NCI-H526 (cell line): ENCODE measurements at regions not wholly inside any gene's neighbourhood (a gene's known extent, or its start where the extent isn't known, plus 50 kb on each side); places are given as distances from the start of the nearest gene placed in this dataset.
"Not testable (repeated sequence)": the region's sequence is repeated elsewhere in the genome, so short reads cannot be mapped to it uniquely, and the experiment has no call there.

Experiments used
- DNase-seq, 2 experiments: peaks; one replicate each; lab custom pipeline; 2025; lab: John Stamatoyannopoulos, UW

GRCh38 chr7:104264285-104264684, 56.5 kb upstream of the ORC5 start:
- DNase-seq, result no peak

GRCh38 chr7:104267701-104268368, 60.0 kb upstream of the ORC5 start:
- peak; percentile 27 to 49 for DNase-seq

DNA sequence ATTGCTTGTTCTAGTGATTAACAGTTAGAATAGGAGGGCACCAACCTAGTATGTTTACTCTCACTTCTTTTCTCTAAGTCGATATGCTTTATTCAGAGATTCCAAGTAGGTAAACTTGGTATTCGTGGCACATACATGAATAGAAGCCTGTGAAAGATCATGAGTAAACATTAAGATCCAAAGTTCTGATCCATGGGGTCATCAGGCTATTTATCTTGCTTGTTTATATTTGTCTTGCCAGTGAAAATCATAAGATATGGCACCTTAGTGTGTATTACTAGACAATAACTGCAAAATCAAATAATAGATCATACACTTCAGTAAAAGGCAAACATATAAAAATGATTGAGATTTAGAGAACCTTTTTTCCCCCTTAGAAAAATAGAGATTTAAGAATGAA, 56.5 kb upstream of the LHFPL3 start:
- no peak for DNase-seq

GRCh38 chr7:104272767-104273384, 55.5 kb upstream of the LHFPL3 start:
- DNase-seq, result peak; percentile 53 to 79

- DNase-seq, result no peak
These were observed 52.5 kb upstream of the LHFPL3 start for GRCh38 chr7:104275900-104276299.

DNA sequence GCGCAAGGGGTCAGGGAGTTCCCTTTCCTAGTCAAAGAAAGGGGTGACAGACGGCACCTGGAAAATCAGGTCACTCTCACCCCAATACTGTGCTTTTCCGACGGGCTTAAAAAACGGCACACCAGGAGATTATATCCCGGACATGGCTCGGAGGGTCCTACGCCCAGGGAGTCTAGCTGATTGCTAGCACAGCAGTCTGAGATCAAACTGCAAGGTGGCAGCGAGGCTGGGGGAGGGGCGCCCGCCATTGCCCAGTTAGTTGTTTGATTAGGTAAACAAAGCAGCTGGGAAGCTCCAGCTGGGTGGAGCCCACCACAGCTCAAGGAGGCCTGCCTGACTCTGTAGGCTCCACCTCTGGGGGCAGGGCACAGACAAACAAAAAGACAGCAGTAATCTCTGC, 51.7 kb upstream of the LHFPL3 start:
- not testable (repeated sequence) for DNase-seq
